ENCODE measurements at regions not wholly inside any gene's neighbourhood (a gene's known extent, or its start where the extent isn't known, plus 50 kb on each side); places are given as distances from the start of the nearest gene placed in this dataset.

GRCh38 chr6:48750861-48751260, 639.9 kb upstream of the PTCHD4 start:
- Mint-ChIP-seq H3K27me3 (ENCODE audit: insufficient read depth, unreplicated experiment) (no peaks in the 10 kb centered on the region), H3K27ac (ENCODE audit: low read depth, unreplicated experiment) (no peak overlapping the region), H3K36me3 (ENCODE audit: insufficient read depth, unreplicated experiment) (no peaks in the 10 kb centered on the region), H3K4me1 (ENCODE audit: insufficient read depth, unreplicated experiment) (peaks cover 7% of the 10 kb centered on the region), H3K9me3 (ENCODE audit: unreplicated experiment) (no peaks in the 10 kb centered on the region), H3K4me3 (ENCODE audit: unreplicated experiment) (no peak overlapping the region)
- intact Hi-C loops (cut with micrococcal nuclease), result no loop called here
- no peak for TF ChIP-seq CTCF (IDR thresholded peaks at IDR 0.05; ENCODE audit: unreplicated experiment)
- no peak for DNase-seq (ENCODE audit: unreplicated experiment)
- POLR2A ChIA-PET, result interaction anchor here (0.6 kb wide), 1 partner anchor 59 kb away, joined by 4 read pairs; no protein-coding TSS in a partner anchor
- BruUV-seq (replicated peaks), result no TSS peak
- CTCF ChIA-PET, result interaction anchor here (1.0 kb wide), 2 partner anchors 10 to 15 kb away, joined by 3 to 4 read pairs; no protein-coding TSS in a partner anchor

DNA sequence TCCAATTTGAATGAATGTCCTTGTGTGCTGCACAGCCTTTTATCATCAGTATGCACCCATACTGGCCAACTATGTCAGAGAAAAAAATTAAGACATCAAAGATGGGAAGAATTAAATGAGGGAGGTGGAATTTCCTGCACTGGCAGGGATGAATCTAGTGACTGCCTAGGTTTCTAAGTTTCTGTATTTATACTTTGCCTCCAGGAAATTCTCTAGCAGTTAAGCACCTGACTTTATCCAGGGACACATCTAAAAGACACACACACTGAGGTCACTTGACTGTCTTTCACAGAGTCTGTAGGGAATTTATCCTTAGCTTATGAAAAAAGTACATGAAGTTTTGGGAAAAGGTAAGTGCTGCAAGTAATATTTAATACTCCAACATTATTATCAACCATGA, 636.5 kb upstream of the PTCHD4 start:
- no peak for TF ChIP-seq CTCF (IDR thresholded peaks at IDR 0.05; ENCODE audit: unreplicated experiment)
- no peaks in the 10 kb centered on the region for H3K9me3 Mint-ChIP-seq (ENCODE audit: unreplicated experiment)
- DNase-seq (ENCODE audit: unreplicated experiment), result no peak
- no peak overlapping the region for H3K4me3 Mint-ChIP-seq (ENCODE audit: unreplicated experiment)
- intact Hi-C loops (cut with micrococcal nuclease), result no loop called here
- no peak overlapping the region for H3K27ac Mint-ChIP-seq (ENCODE audit: low read depth, unreplicated experiment)
- ChIA-PET CTCF (interaction anchor here (0.5 to 0.6 kb wide), 2 partner anchors 20 to 27 kb away, joined by 4 to 5 read pairs; no protein-coding TSS in a partner anchor), POLR2A (interaction anchor here (0.6 to 1.0 kb wide), 2 partner anchors 80 to 317 kb away, joined by 3 read pairs; no protein-coding TSS in a partner anchor)
- H3K27me3 Mint-ChIP-seq (ENCODE audit: insufficient read depth, unreplicated experiment), result no peaks in the 10 kb centered on the region
- peaks cover 18% of the 10 kb centered on the region for H3K4me1 Mint-ChIP-seq (ENCODE audit: insufficient read depth, unreplicated experiment)
- BruUV-seq (replicated peaks), result no TSS peak
- no peaks in the 10 kb centered on the region for H3K36me3 Mint-ChIP-seq (ENCODE audit: insufficient read depth, unreplicated experiment)

DNA sequence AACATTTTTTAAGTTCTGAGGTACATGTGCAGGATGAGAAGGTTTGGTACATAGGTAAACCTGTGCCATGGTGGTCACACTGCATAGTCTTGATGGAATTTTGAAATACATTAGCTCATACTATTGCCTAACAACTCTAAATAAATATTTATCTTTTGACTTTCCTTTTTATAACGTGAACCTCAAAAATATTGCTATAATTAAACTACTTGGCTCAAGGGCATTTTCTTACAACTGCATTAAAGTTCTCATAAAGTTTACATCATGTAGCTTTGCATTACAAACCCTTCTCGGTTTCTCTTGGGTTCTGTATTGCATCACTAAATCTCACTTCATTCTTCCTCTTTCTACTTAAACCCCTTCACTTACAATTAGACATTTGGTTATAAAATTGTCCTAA, 636.0 kb upstream of the PTCHD4 start:
- POLR2A ChIA-PET, result interaction anchor here (0.5 to 1.0 kb wide), 3 partner anchors 80 to 1269 kb away, joined by 3 read pairs; no protein-coding TSS in a partner anchor
- TF ChIP-seq CTCF (IDR thresholded peaks at IDR 0.05; ENCODE audit: unreplicated experiment), result no peak
- intact Hi-C loops (cut with micrococcal nuclease), result no loop called here
- H3K27ac Mint-ChIP-seq (ENCODE audit: low read depth, unreplicated experiment), result no peak overlapping the region
- peak; percentile 72 for DNase-seq (ENCODE audit: unreplicated experiment)
- H3K4me1 Mint-ChIP-seq (ENCODE audit: insufficient read depth, unreplicated experiment), result peaks cover 18% of the 10 kb centered on the region
- H3K9me3 Mint-ChIP-seq (ENCODE audit: unreplicated experiment), result no peaks in the 10 kb centered on the region
- CTCF ChIA-PET, result interaction anchor here (0.6 kb wide), 1 partner anchor 27 kb away, joined by 5 read pairs; no protein-coding TSS in a partner anchor
- no peaks in the 10 kb centered on the region for H3K36me3 Mint-ChIP-seq (ENCODE audit: insufficient read depth, unreplicated experiment)
- no peaks in the 10 kb centered on the region for H3K27me3 Mint-ChIP-seq (ENCODE audit: insufficient read depth, unreplicated experiment)
- no TSS peak for BruUV-seq (replicated peaks)
- no peak overlapping the region for H3K4me3 Mint-ChIP-seq (ENCODE audit: unreplicated experiment)

DNA sequence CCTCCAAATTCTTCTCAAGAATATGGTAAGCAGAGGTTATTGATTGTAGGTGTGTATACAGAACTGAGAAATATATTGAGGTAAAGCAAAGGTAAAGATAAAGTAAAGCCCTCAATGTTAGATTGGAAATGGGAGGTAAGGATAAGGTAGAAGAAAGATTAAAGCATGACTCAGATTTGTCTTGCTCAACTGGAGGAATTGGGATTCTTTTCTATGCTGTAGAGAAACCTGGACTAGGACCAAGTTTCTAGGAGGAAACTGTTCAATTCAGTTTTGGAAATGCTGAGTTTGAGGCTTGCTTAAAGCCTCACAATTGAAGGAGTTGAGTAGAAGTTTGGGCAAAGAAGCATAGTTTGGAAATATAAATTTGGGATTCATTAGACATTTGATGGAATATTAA, 634.0 kb upstream of the PTCHD4 start:
- ChIA-PET POLR2A (interaction anchor here (0.7 kb wide), 1 partner anchor 15 kb away, joined by 3 read pairs; no protein-coding TSS in a partner anchor), CTCF (interaction anchor here (0.8 to 1.2 kb wide), 2 partner anchors 13 to 667 kb away, joined by 3 to 4 read pairs; no protein-coding TSS in a partner anchor)
- Mint-ChIP-seq H3K4me3 (ENCODE audit: unreplicated experiment) (no peak overlapping the region), H3K27me3 (ENCODE audit: insufficient read depth, unreplicated experiment) (no peaks in the 10 kb centered on the region), H3K27ac (ENCODE audit: low read depth, unreplicated experiment) (peak overlapping the region; percentile 61), H3K4me1 (ENCODE audit: insufficient read depth, unreplicated experiment) (peaks cover 18% of the 10 kb centered on the region), H3K36me3 (ENCODE audit: insufficient read depth, unreplicated experiment) (no peaks in the 10 kb centered on the region), H3K9me3 (ENCODE audit: unreplicated experiment) (no peaks in the 10 kb centered on the region)
- DNase-seq (ENCODE audit: unreplicated experiment), result peak; percentile 85
- intact Hi-C loops (cut with micrococcal nuclease), result no loop called here
- TF ChIP-seq CTCF (IDR thresholded peaks at IDR 0.05; ENCODE audit: unreplicated experiment), result no peak
- BruUV-seq (replicated peaks), result no TSS peak

Data from MCF 10A (cell line).